Tibial nerve (tissue), 4 donors: ENCODE measurements at regions not wholly inside any gene's neighbourhood (a gene's known extent, or its start where the extent isn't known, plus 50 kb on each side); places are given as distances from the start of the nearest gene placed in this dataset.

Source experiments
- DNase-seq, 2 donors: peaks; one replicate each; pipeline ENCODE4 v3.0.0-alpha.2; 2019; ENCODE audit warnings: low spot score in 2 of 2
- H3K27ac ChIP-seq, 4 donors: fragments of 200-600 bp; sonication (generic) in 3 of 4; one replicate each; pipeline ENCODE4 v1.5.1; 2017 to 2019; ENCODE audit warnings: mild to moderate bottlenecking in 1 of 4
- H3K27me3 ChIP-seq, 2 donors: fragments of 200-600 bp; sonication (generic) in 1 of 2; one replicate each; pipeline versions ENCODE4 v1.5.1 to v1.6.0; 2017 to 2019
- H3K36me3 ChIP-seq, 3 donors: fragments of 200-600 bp; sonication (generic); one replicate each; pipeline ENCODE4 v1.5.1; 2018 to 2019
- H3K4me1 ChIP-seq, 4 donors: fragments of 200-600 bp; sonication (generic) in 3 of 4; one replicate each; pipeline ENCODE4 v1.5.1; 2017 to 2019
- H3K4me3 ChIP-seq, 4 donors: fragments of 200-600 bp; sonication (generic) in 3 of 4; one replicate each; pipeline ENCODE4 v1.5.1; 2017 to 2019; ENCODE audit warnings: mild to moderate bottlenecking in 1 of 4, moderate library complexity in 1 of 4
- H3K9me3 ChIP-seq, 4 donors: fragments of 200-600 bp; sonication (generic) in 3 of 4; one replicate each; pipeline ENCODE4 v1.5.1; 2017 to 2019
- EP300 ChIP-seq, 2 donors: sonication (generic); formaldehyde crosslinking; IDR thresholded peaks; one replicate each; pipeline ENCODE4 v1.6.1; 2017; ENCODE audit warnings: antibody characterized with exemption in 2 of 2, mild to moderate bottlenecking in 1 of 2
- POLR2A ChIP-seq, 2 donors: fragments of 450-650 bp; IDR thresholded peaks; one replicate each; pipeline ENCODE4 v1.6.1; 2017; ENCODE audit warnings: antibody characterized with exemption in 2 of 2, mild to moderate bottlenecking in 2 of 2, moderate library complexity in 2 of 2
- WGBS, 2 donors: methylation state at CpG; one replicate each; pipeline ENCODE4 v1.1.5; 2018; 5-methylcytosine and 5-hydroxymethylcytosine counted together
- TF ChIP-seq, protein P1 (sequence below), 5 experiments: fragments of 200-600 bp in 3 of 5; fragments of 450-650 bp in 2 of 5; sonication (generic) in 3 of 5; IDR thresholded peaks; one replicate each; pipeline ENCODE4 v1.5.1; 2016 to 2019; ENCODE audit warnings: antibody characterized with exemption in 5 of 5, mild to moderate bottlenecking in 3 of 5, moderate library complexity in 2 of 5

DNA sequence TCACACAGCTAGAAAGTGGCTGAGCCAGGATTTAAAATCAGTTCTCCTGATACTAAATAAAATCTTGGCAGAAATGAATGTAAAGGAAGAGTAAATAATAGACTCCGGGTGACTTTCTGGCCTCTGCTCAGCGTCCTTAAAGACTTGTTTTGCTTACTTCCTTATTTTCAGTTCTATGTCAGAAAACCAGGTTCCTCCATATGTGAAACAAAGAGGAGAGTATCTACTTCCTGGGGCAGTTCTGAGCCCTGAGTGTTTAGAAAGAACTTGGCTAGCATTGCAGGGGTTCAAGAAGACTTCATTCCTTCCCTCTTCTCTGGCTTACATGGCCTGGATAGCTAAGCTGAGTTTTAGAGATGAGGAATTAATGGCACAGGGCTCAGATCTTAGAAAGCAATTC lies 222.8 kb upstream of the TLE3 start:
- no peak overlapping the region for H3K4me3 ChIP-seq
- no peaks in the 10 kb centered on the region for H3K9me3 ChIP-seq
- no peaks in the 10 kb centered on the region for H3K27me3 ChIP-seq
- H3K4me1 ChIP-seq: peaks cover 0 to 60% (median 29%) of the 10 kb centered on the region in 4 donors
- H3K27ac ChIP-seq: peak overlapping the region in 1 of 4 donors; percentile 6
- no peaks in the 10 kb centered on the region for H3K36me3 ChIP-seq
- no peak for DNase-seq
- TF ChIP-seq, protein P1, sequence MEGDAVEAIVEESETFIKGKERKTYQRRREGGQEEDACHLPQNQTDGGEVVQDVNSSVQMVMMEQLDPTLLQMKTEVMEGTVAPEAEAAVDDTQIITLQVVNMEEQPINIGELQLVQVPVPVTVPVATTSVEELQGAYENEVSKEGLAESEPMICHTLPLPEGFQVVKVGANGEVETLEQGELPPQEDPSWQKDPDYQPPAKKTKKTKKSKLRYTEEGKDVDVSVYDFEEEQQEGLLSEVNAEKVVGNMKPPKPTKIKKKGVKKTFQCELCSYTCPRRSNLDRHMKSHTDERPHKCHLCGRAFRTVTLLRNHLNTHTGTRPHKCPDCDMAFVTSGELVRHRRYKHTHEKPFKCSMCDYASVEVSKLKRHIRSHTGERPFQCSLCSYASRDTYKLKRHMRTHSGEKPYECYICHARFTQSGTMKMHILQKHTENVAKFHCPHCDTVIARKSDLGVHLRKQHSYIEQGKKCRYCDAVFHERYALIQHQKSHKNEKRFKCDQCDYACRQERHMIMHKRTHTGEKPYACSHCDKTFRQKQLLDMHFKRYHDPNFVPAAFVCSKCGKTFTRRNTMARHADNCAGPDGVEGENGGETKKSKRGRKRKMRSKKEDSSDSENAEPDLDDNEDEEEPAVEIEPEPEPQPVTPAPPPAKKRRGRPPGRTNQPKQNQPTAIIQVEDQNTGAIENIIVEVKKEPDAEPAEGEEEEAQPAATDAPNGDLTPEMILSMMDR (IDR thresholded peaks at IDR 0.05): no peak
- TF ChIP-seq POLR2A (IDR thresholded peaks at IDR 0.05): no peak
- TF ChIP-seq EP300 (IDR thresholded peaks at IDR 0.05): no peak
- 51 to 59% methylated on average over 2 of the region's 2 CpGs for WGBS, 2 donors

- DNase-seq: no peak
- H3K4me1 ChIP-seq: peaks cover 0 to 60% (median 29%) of the 10 kb centered on the region in 4 donors
- WGBS, 2 donors: 90 to 91% methylated on average over 3 of the region's 3 CpGs
- H3K27ac ChIP-seq: peak overlapping the region in 1 of 4 donors; percentile 6
- no peaks in the 10 kb centered on the region for H3K36me3 ChIP-seq
- no peak overlapping the region for H3K4me3 ChIP-seq
- H3K9me3 ChIP-seq: no peaks in the 10 kb centered on the region
- TF ChIP-seq, protein P1 (IDR thresholded peaks at IDR 0.05): no peak
- TF ChIP-seq EP300 (IDR thresholded peaks at IDR 0.05) (no peak), POLR2A (IDR thresholded peaks at IDR 0.05) (no peak)
- H3K27me3 ChIP-seq: no peaks in the 10 kb centered on the region
These were observed 222.4 kb upstream of the TLE3 start for GRCh38 chr15:70320077-70320476.

DNA sequence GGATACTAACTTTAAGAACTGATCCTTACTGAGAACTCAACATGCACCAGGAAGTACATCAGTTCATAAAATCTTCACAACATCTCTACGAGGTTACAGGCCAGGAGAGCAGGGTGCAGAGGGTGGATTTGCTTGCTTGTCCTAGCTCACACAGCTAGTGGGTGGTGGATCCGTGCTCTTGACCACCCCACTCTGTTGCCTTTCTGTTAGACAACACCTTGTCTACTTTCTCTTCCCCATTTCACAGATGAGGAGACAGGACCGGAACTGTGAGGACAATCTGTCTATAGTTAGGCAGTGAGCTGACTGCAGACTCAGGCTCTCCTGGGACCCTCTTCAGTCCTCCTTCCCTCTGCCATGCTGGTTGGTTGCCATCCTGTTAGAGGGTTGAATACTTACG lies 221.7 kb upstream of the TLE3 start:
- no peaks in the 10 kb centered on the region for H3K9me3 ChIP-seq
- TF ChIP-seq EP300 (IDR thresholded peaks at IDR 0.05): no peak
- TF ChIP-seq POLR2A (IDR thresholded peaks at IDR 0.05): no peak
- TF ChIP-seq, protein P1 (IDR thresholded peaks at IDR 0.05): no peak
- H3K4me3 ChIP-seq: no peak overlapping the region
- peaks cover 0 to 55% (median 29%) of the 10 kb centered on the region in 4 donors for H3K4me1 ChIP-seq
- H3K27me3 ChIP-seq: no peaks in the 10 kb centered on the region
- 76 to 80% methylated on average over 4 of the region's 4 CpGs for WGBS, 2 donors
- H3K27ac ChIP-seq: peak overlapping the region in 1 of 4 donors; percentile 45
- H3K36me3 ChIP-seq: no peaks in the 10 kb centered on the region
- DNase-seq: no peak

GRCh38 chr15:70318594-70319465 lies 221.1 kb upstream of the TLE3 start:
- Histone ChIP-seq H3K36me3 (no peaks in the 10 kb centered on the region), H3K9me3 (no peaks in the 10 kb centered on the region), H3K4me1 (peaks cover 0 to 48% (median 27%) of the 10 kb centered on the region in 4 donors), H3K4me3 (no peak overlapping the region), H3K27me3 (no peaks in the 10 kb centered on the region), H3K27ac (peak overlapping the region in 2 of 4 donors; percentile 50 to 58)
- TF ChIP-seq, protein P1 (IDR thresholded peaks at IDR 0.05): no peak
- TF ChIP-seq POLR2A (IDR thresholded peaks at IDR 0.05) (no peak), EP300 (IDR thresholded peaks at IDR 0.05) (peak in 1 of 2 donors; percentile 78)
- DNase-seq: peak in 1 of 2 donors; percentile 35
- 54 to 66% methylated on average over 11 of the region's 11 CpGs for WGBS, 2 donors

DNA sequence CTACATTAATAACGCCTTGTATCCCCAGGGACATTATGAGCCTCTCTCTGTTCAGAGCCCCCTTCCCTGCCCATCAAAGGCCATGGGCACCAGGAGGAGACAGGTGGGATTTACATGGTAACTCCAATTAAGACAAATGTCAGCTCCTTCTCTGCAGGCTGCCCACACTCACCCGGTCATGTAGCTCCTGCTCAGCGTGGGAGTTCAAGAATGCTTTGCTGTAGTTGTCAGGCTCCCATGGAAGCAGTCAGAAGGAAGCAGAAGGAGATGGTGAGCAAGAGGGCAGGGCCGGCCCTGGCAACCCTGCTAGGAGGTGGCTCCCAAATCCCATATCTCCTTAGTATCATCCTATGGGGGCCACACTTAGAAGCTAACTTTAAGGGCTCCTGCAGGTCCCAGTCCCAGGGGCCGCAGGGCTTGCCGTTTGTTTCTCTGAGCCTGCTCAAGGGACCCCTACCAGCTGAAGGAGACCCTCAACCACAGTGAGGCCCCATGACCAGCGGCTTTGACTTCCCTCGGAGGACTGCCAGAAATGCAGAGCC lies 218.4 kb upstream of the TLE3 start:
- Histone ChIP-seq H3K27me3 (no peaks in the 10 kb centered on the region), H3K36me3 (no peaks in the 10 kb centered on the region), H3K27ac (no peak overlapping the region), H3K4me3 (no peak overlapping the region), H3K9me3 (no peaks in the 10 kb centered on the region), H3K4me1 (peaks cover 0 to 21% (median 9%) of the 10 kb centered on the region in 4 donors)
- DNase-seq: no peak
- 77 to 82% methylated on average over 6 to 7 of the region's 8 CpGs for WGBS, 2 donors
- no peak for TF ChIP-seq POLR2A (IDR thresholded peaks at IDR 0.05)
- TF ChIP-seq EP300 (IDR thresholded peaks at IDR 0.05): no peak
- TF ChIP-seq, protein P1 (IDR thresholded peaks at IDR 0.05): no peak
